HFFc6 (cell line): ENCODE measurements at regions not wholly inside any gene's neighbourhood (a gene's known extent, or its start where the extent isn't known, plus 50 kb on each side); places are given as distances from the start of the nearest gene placed in this dataset.

ENCODE experiments used
- DNase-seq: peaks from one replicate; pipeline ENCODE4 v3.0.0-alpha.2; 2018
- H3K27ac Mint-ChIP-seq: 2 replicates; pipeline ENCODE4 v1.8.0; 2020; ENCODE audit warnings: mild to moderate bottlenecking, mixed read lengths
- H3K27me3 Mint-ChIP-seq: 2 replicates; pipeline ENCODE4 v1.8.0; 2021; ENCODE audit warnings: mild to moderate bottlenecking, moderate library complexity, mixed read lengths; ENCODE audit not compliant: insufficient read depth
- H3K36me3 Mint-ChIP-seq: 2 replicates; pipeline ENCODE4 v1.8.0; 2021; ENCODE audit warnings: low read depth, mixed read lengths
- H3K4me1 Mint-ChIP-seq: 2 replicates; pipeline ENCODE4 v1.8.0; 2020; ENCODE audit warnings: low read depth, mixed read lengths
- H3K4me3 Mint-ChIP-seq: 2 replicates; pipeline ENCODE4 v1.8.0; 2020; ENCODE audit warnings: mild to moderate bottlenecking, moderate library complexity, mixed read lengths
- H3K9me3 Mint-ChIP-seq: 2 replicates; pipeline ENCODE4 v1.8.0; 2020; ENCODE audit warnings: mild to moderate bottlenecking, mixed read lengths
- CTCF ChIP-seq: fragments of 200-600 bp; sonication (generic); IDR thresholded peaks from 2 replicates; pipeline ENCODE4 v1.5.0; 2021; ENCODE audit warnings: antibody characterized with exemption, mild to moderate bottlenecking

GRCh38 chr5:33305572-33305971 is 135.2 kb upstream of the TARS1 start:
- Mint-ChIP-seq H3K27me3 (no peaks in the 10 kb centered on the region), H3K27ac (no peak overlapping the region), H3K4me1 (peaks cover 67% of the 10 kb centered on the region), H3K4me3 (no peak overlapping the region), H3K9me3 (no peaks in the 10 kb centered on the region), H3K36me3 (peaks cover 19% of the 10 kb centered on the region)
- no peak for DNase-seq
- no peak for TF ChIP-seq CTCF

GRCh38 chr5:33306758-33307157 is 134.0 kb upstream of the TARS1 start:
- H3K4me3 Mint-ChIP-seq = peak overlapping the region; percentile 1; the same call in 1 of the 2 replicates
- peaks cover 19% of the 10 kb centered on the region for H3K36me3 Mint-ChIP-seq
- H3K4me1 Mint-ChIP-seq = peaks cover 75% of the 10 kb centered on the region

GRCh38 chr5:33308586-33308985 is 132.2 kb upstream of the TARS1 start:
- Mint-ChIP-seq H3K4me3 (0 out of 2 replicates have a peak overlapping the region, but pooled peaks have one; percentile 7), H3K27me3 (no peaks in the 10 kb centered on the region), H3K4me1 (peaks cover 81% of the 10 kb centered on the region), H3K9me3 (no peaks in the 10 kb centered on the region), H3K36me3 (peaks cover 17% of the 10 kb centered on the region), H3K27ac (peak overlapping the region; percentile 80)
- no peak for TF ChIP-seq CTCF
- DNase-seq = no peak

More at GRCh38 chr5:33306758-33307157, 134.0 kb upstream of the TARS1 start:
- no peak for TF ChIP-seq CTCF
- Mint-ChIP-seq H3K27me3 (no peaks in the 10 kb centered on the region), H3K27ac (peak overlapping the region; percentile 62), H3K9me3 (no peaks in the 10 kb centered on the region)
- no peak for DNase-seq

GRCh38 chr5:33309068-33309467 is 131.7 kb upstream of the TARS1 start:
- peak overlapping the region; percentile 80 for H3K27ac Mint-ChIP-seq
- peaks cover 85% of the 10 kb centered on the region for H3K4me1 Mint-ChIP-seq
- H3K9me3 Mint-ChIP-seq = no peaks in the 10 kb centered on the region
- peaks cover 17% of the 10 kb centered on the region for H3K36me3 Mint-ChIP-seq
- no peak for TF ChIP-seq CTCF
- H3K27me3 Mint-ChIP-seq = no peaks in the 10 kb centered on the region
- no peak for DNase-seq
- peak overlapping the region; percentile 7; the same call in 1 of the 2 replicates for H3K4me3 Mint-ChIP-seq

- peak overlapping the region; percentile 21 for H3K4me3 Mint-ChIP-seq
- DNase-seq = no peak
- H3K27me3 Mint-ChIP-seq = no peaks in the 10 kb centered on the region
Measured at GRCh38 chr5:33309536-33310345, 131.0 kb upstream of the TARS1 start.

More at GRCh38 chr5:33309536-33310345, 131.0 kb upstream of the TARS1 start:
- H3K9me3 Mint-ChIP-seq = no peaks in the 10 kb centered on the region
- peaks cover 17% of the 10 kb centered on the region for H3K36me3 Mint-ChIP-seq
- H3K27ac Mint-ChIP-seq = peak overlapping the region; percentile 90
- no peak for TF ChIP-seq CTCF
- H3K4me1 Mint-ChIP-seq = peaks cover 90% of the 10 kb centered on the region
